NCI-H2196 (cell line): ENCODE measurements at regions not wholly inside any gene's neighbourhood (a gene's known extent, or its start where the extent isn't known, plus 50 kb on each side); places are given as distances from the start of the nearest gene placed in this dataset.
A peak's percentile ranks its signal among the peaks of the same experiment; 100 is the strongest.
"Not testable (repeated sequence)": the region's sequence is repeated elsewhere in the genome, so short reads cannot be mapped to it uniquely, and the experiment has no call there.

Experiments
- DNase-seq: peaks from one replicate; lab custom pipeline; 2025; ENCODE audit not compliant: unreplicated experiment; lab: John Stamatoyannopoulos, UW

DNA sequence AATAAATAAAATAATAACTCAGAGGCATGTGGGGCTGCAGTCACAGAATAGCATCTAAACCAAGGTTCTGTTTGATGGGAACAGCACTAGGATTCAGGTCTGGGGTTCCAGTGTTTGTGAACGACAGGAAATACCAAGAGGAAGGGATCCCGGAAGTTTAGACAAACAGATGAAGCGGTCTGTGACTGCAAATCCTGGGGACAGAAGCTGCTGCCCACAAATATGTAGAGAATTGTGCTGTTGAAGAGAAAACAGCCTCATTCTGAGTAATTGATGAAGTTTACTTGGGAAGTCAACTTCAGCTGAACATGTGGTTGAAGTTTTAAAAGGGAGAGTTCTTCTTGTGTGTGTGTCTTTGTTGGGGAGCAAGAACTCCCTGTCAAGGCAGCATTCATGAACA lies 98.4 kb upstream of the TBX5 start:
- no peak for DNase-seq

DNA sequence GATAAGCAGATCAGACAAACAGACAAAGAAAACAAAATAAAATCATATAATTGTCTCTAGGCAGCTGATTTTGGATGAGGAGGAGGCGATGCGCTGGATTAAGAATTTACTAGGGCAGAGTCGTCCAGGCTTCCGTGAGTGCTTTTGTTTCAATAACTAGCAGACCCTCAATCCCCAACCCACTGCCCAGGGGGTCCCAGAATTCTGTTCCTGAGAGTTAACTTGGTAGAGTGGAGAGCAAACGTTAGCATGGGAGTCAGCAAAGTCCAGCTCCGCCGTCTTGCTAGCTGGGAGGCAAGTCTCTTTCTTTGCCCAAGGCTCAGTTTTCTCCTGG lies 95.5 kb upstream of the TBX5 start:
- DNase-seq, result no peak

DNA sequence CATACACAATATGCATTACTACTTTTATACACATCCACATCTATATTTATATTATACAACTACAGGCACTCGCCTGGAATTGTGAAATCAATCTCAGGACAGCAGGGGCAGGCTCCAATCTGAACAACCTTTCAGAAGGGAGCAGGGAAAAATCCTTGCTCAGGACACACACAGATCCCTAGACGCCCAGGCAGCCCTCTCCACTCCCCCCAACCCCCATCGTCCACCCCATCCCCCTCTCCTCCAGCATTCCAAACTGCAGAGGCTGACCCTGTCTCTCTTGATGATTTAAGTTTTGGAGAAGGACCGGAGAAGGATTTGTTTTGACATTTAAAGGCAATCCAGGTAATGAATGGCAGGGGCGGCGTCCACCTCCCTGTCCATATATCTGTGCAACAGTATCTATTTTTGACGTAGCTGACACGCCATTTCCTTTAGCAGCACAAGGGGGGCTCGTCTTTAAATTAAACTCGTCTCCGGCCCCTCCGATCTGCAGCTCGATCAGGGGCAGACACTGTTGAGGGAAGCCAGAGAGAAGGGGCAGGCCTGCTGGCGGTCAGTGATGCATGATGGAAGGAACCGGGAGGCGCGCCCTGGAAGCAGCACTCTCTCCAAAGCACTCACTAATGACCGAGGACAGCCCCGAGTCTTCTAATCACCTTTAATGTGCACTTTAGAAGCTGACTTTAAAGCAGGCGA lies 95.0 kb upstream of the TBX5 start:
- DNase-seq, result no peak

DNA sequence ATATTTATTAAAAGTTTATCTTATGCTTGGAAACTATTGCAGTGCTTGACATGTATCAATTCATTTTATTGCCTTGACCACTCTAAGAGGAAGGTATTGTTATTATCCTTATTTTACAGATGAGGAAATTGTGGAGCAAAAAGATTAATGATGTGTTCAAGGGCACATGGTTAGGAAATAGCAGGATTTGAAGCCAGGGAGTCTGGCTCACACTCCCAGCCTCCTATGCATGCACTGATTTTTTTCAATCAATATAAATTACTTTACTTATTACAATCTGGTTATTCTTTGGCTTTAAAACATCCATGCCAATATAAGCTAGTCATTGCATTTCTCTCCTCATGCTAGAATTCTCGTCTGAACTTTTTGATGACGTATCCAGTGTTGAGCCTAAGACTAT lies 94.2 kb upstream of the TBX5 start:
- DNase-seq, result no peak

DNA sequence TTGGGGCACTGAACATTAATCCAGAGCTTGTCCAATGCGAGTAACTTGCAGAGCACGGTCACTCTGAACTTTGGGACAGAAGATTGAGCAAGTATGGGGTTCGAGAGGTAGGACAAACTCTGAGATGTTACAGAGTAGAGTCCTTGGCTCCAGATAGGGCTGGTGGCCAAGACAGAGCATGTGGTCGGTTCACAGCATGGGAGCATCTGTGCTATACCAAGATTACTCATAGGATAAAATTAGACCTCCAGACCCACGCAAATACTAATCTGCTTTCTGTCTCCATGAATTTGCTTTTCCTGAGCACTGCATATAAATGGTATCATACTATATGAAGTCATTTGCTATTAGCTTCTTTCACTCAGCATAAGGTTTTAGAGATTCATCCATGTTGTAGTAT lies 93.4 kb upstream of the TBX5 start:
- no peak for DNase-seq

DNA sequence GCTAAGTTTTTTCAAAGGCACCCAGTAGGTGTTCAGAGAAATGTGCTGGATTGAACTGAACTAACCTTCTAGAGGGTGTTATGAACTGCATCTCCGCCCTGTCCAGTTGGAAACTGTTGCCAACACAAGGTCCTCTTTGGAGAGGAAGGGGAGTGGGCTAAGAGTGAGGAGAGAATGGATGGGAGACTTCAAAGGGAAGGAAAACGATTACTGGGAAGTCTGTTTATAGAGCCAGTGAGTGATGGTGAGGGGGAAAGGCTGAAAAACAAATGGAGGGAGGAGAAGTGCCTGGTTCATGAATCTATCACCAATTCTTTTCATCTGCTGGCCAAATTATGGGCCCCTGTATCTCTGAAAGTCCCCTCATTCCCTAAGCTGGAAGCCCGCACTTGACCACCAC lies 86.0 kb upstream of the TBX5 start:
- DNase-seq, result no peak

DNA sequence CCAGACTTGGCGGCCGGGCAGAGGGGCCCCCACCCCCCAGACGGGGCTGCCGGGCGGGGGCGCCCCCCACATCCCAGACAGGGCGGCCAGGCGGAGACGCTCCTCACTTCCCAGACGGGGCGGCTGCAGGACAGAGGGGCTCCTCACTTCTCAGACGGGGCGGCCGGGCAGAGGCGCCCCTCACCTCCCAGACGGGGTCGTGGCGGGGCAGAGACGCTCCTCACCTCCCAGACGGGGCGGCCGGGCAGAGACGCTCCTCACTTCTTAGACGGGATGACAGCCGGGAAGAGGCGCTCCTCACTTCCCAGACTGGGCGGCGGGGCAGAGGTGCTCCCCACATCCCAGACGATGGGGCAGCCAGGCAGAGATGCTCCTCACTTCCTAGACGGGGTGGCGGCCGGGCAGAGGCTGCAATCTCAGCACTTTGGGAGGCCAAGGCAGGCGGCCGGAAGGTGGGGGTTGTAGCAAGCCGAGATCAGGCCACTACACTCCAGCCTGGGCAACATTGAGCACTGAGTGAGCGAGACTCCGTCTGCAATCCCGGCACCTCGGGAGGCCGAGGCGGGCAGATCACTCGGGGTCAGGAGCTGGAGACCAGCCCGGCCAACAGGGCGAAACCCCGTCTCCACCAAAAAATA lies 79.0 kb upstream of the TBX5 start:
- not testable (repeated sequence) for DNase-seq

DNA sequence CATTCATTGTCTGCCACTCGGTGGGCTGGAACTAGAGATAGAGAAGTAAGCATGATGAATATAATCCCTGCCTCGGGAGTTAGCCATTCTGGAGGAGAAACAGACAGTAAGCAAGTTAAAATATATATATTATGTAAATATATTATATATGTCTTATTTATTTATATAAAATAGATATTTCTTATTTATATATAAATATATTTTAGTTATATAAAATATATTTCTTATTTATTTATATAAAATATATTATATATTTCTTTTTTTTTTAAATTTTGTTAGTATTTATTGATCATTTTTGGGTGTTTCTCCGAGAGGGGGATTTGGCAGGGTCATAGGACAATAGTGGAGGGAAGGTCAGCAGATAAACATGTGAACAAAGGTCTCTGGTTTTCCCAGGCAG lies 78.1 kb upstream of the TBX5 start:
- no peak for DNase-seq

DNA sequence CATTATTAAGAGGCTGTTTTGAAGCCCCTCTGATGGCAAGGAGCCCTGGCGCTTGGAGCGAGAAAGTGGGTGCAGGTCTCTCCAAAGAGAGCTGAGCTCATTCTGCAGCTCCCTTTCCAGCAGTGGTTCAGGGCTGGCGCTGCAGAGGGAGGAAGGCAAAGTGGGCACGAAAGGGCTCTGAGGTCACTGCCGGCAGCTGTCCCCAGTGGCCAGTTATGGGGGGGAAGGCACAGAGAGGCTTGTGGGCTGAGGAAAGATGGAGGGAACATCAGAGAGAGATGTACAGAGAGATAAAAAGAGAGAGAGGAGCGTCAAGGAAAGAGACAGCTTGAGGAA lies 75.2 kb upstream of the TBX5 start:
- DNase-seq, result no peak

DNA sequence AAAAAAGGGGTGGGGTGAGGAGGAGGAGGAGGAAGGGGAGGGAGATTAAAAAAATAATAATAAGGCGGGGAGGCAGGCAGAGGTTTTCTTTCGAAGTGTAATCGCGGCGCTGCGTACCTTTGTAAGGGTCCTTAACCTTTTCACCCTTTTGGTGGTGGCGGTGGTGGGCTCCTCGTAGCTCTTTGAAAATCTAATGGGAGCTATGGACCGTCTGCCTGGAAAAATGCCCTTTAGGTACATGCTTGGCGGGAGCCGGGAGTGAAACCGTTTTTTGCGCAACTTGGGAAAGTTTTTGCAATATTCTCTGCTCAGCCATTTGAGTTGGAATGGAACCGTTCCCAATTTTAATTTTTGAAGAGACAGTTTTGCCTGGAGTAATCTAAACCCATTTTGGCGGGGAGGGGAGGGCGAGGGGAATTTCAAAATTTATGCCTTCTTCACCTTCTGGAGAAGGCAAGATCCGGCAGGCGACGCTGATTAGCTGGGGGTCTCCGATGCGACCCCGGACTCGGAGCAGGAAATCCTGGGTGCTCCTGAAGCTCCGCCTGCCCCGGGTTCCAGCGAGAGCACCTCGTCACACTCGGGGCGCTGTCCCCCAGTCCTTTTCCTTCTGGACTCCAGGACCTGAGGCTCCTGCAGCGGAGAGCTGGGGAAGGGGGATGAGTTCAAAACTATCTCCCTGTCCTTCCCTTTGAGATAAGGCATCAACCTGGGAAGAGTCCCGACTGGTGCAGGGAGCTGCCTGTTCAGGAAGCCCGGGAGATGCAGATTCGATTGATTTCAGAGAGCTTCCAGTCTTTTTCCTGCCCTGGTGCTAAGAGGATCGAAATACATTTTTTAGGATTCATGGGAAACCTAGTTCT lies 74.6 kb upstream of the TBX5 start:
- no peak for DNase-seq

DNA sequence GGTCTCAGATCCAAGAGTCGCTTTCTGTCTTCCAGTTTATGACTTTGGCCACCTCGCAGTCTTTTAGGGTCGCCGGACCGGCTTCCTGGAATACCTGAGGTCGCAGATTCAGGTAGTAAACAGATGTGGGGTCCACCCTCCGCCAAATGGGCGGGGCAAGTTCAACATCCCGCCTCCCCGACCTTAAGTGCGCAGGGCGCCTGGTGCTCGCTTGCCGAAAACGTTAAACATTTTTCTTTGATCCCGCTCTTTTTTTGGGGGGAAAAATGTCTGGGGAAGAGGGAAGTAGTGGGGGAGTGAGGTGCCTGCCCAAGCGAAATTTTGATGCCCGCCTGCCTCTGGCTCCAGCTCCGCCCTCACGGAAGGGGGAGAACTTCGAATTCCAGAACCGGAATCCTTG lies 73.9 kb upstream of the TBX5 start:
- DNase-seq, result no peak

DNA sequence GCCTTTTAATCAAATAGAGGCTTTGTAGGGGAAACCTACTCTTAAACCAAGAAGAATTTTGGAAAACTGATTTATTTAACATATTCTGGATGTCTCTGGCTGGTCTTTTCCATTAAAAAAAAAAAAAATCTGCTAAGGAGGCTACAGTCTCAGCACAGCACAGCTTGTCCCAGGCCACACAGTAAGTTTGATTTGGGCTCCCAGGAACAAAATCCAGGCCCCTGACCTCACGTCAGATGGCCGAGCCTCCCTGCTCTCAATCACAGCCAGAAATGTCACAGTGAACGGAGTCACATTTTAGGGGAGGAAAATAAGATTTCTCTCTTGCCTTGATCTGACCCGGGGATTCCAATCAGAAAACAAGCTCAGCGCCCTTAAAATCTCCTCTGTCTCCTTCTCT lies 72.9 kb upstream of the TBX5 start:
- DNase-seq, result no peak

DNA sequence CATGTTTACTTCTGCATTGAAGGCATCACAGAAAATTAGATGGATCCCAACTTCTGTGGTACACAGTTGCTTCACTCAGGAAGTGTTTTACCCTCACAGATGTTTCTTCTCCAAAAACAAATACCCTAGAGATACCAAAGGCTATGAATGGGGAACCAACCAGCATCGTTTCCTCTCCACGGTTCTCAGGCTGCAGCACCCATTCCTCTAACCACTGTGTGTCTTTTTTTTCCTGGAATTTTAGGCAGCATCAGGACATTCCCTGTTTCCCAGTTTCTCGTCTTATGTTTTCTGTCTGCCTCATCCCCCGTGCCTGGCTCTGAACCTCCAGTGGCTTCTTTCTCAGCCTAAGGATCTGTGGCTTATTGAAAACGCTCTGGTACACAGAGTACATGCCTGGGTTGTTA lies 72.0 kb upstream of the TBX5 start:
- no peak for DNase-seq

DNA sequence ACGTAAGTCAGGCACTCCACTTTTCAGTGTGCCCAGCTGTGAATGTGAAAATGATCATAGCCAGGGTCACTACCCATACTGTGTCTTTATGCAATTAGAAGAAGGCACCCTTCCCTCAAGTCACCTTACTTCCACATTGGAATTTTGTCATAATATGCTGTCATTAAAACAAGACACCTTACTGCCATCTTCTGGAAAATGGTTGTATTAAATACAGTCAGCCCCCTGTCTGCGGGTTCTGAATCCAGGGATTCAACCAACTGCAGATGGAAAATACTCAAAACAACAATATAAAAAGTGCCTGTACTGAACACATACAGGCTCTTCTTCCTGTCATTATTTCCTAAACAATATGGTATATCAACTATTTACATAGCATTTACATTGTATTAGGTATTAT lies 70.2 kb upstream of the TBX5 start:
- DNase-seq, result peak; percentile 3

DNA sequence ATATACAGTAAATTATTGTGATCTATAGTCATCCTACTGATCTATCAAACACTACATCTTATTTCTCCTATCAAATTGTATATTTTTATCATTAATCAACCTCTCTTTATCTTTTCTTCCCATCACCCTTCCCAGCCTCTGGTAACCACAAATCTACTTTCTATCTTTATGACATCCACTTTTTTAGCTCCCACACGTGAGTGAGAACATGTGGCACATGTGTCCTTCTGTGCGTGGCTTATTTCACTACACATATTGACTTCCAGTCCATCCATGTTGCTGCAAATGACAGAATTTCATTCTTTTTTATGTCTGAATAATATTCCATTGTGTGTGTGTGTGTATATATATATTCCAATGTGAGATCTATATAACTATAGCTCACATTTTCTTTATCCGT lies 67.8 kb upstream of the TBX5 start:
- no peak for DNase-seq

DNA sequence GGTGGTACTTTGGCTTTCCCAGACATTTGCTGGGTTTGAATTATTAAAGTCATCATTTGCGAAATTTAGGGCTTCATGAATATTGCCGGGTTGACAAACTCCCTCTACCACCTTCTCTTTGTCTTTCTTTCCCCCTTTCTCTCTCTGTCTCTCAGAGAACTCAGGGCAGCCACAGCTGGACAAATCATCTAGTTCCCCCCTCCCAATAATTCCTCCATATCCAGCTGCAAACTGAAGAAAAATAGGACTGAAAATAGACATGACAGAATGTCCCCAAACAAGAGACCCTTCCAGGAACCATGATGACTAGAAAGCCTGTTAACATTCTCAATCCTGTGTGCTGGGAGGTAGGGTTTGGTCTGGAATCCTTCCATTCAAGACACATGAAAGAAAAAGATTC lies 67.1 kb upstream of the TBX5 start:
- no peak for DNase-seq

DNA sequence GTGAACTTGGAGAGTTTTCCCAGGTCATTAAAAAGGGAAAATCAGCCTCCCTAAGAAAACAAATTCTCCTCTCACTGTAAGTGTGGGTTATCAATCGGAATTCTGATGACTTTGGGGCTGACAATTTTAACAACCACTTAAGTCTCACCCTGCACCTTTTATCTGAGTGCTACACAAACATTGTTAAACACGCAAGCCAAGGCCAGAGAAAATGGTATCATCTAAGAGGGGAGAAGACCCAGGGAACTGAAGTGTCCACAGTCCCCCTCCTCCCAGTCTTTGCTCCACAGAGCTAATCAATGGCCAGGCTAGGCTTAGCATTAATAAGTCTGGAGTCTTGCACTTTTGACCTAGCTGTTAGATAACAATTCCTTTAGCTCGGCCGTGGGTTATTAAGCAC lies 51.7 kb upstream of the TBX5 start:
- DNase-seq, result no peak
